ENCODE measurements at regions not wholly inside any gene's neighbourhood (a gene's known extent, or its start where the extent isn't known, plus 50 kb on each side); places are given as distances from the start of the nearest gene placed in this dataset.

DNA sequence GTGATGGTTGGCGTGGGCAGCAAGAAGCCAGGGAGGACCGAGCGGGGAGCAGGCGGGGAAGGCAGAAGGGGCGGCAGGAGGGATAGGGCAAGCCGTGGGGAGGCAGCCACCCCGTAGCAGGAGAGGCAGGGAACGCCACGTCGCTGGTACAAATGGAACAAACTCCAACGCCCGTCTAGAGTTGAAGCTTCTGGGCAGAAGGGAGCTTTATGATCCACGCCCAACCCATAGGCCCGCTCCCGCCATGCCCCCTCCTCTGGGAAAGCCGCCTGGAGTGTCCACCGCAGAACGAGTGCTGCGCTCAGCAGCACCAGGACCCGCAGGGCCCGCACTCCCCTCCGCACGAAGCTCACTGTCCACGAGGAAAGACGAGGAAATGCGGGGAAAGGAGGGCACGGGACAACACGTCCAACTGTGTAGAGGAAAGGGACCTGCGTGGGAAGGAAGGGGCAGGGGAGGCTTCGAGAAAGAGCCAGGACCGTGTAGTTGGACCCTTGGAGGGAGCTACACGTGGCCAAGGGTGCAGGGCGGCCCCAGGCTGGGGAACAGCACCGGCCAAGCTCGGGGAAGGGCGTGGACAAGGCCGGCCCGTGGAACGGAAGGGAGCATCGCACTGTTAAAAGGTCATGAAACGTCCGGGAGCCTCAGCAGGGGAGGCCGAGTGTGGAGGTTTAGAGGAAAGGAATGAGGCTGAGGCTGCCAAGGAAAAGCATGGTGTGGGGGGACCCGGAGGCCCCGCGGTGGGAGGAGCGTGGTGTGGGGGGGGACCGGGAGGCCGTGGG, 204.0 kb downstream of the DLL1 start:
- Histone ChIP-seq H3K36me3 (ENCODE audit: control insufficient read depth, low read depth, low read length) (no peaks in the 10 kb centered on the region), H3K27ac (ENCODE audit: low read length) (no peak overlapping the region), H3K27me3 (ENCODE audit: control insufficient read depth, insufficient read depth, low read length) (no peaks in the 10 kb centered on the region), H3K4me3 (ENCODE audit: low read length) (no peak overlapping the region), H3K4me1 (ENCODE audit: control insufficient read depth, low read depth, low read length) (no peaks in the 10 kb centered on the region), H3K9ac (ENCODE audit: low read length) (no peak overlapping the region), H3K9me3 (ENCODE audit: control insufficient read depth, low read depth, low read length) (no peaks in the 10 kb centered on the region)

GRCh38 chr6:170085475-170086401, 205.1 kb downstream of the DLL1 start:
- Histone ChIP-seq H3K9me3 (ENCODE audit: control insufficient read depth, low read depth, low read length) (no peaks in the 10 kb centered on the region), H3K36me3 (ENCODE audit: control insufficient read depth, low read depth, low read length) (no peaks in the 10 kb centered on the region), H3K4me3 (ENCODE audit: low read length) (no peak overlapping the region), H3K27me3 (ENCODE audit: control insufficient read depth, insufficient read depth, low read length) (no peaks in the 10 kb centered on the region), H3K27ac (ENCODE audit: low read length) (no peak overlapping the region), H3K9ac (ENCODE audit: low read length) (no peak overlapping the region), H3K4me1 (ENCODE audit: control insufficient read depth, low read depth, low read length) (no peaks in the 10 kb centered on the region)

- Histone ChIP-seq H3K27ac (ENCODE audit: low read length) (no peak overlapping the region), H3K9ac (ENCODE audit: low read length) (no peak overlapping the region), H3K4me1 (ENCODE audit: control insufficient read depth, low read depth, low read length) (no peaks in the 10 kb centered on the region), H3K9me3 (ENCODE audit: control insufficient read depth, low read depth, low read length) (peaks cover 2% of the 10 kb centered on the region), H3K27me3 (ENCODE audit: control insufficient read depth, insufficient read depth, low read length) (no peaks in the 10 kb centered on the region), H3K4me3 (ENCODE audit: low read length) (no peak overlapping the region), H3K36me3 (ENCODE audit: control insufficient read depth, low read depth, low read length) (no peaks in the 10 kb centered on the region)
Measured at GRCh38 chr6:170084166-170084730, 206.6 kb downstream of the DLL1 start.

- no peak overlapping the region for H3K4me3 ChIP-seq (ENCODE audit: low read length)
- H3K36me3 ChIP-seq (ENCODE audit: control insufficient read depth, low read depth, low read length), result no peaks in the 10 kb centered on the region
- H3K27ac ChIP-seq (ENCODE audit: low read length), result no peak overlapping the region
- no peak overlapping the region for H3K9ac ChIP-seq (ENCODE audit: low read length)
- peaks cover 6% of the 10 kb centered on the region for H3K9me3 ChIP-seq (ENCODE audit: control insufficient read depth, low read depth, low read length)
- H3K4me1 ChIP-seq (ENCODE audit: control insufficient read depth, low read depth, low read length), result no peaks in the 10 kb centered on the region
- H3K27me3 ChIP-seq (ENCODE audit: control insufficient read depth, insufficient read depth, low read length), result no peaks in the 10 kb centered on the region
Measured at GRCh38 chr6:170083236-170084051, 207.4 kb downstream of the DLL1 start.

DNA sequence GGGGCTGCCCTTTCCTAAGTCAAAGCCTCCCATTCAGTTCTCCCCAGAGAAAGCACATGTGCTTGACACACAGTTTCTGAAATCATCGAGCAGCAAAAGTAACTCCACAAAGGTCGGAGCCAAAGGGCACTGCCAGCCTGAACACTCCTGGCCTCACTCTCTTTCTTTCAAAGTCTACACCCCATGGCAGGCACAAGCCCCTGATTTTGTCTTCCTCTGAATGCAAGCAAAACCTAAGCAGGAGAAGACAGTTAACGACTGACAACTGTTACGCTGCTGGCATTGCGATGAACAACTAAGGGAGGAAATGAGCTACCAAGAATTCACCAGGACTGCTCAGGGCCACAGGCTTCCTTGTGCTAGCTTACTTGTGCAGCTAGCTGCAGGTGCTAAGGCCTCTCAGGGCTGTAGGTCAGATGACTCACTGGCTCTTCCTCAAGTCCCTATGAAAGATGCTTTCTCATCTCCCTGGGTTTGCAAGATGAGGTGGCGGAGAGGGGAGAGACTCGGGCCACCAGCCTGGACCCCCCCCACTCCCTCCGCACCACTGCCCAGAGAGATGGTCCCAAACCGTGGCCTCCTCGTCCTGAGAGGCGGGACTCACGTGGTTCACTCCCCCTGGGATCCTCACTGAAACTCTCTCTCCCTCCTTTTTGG, 208.2 kb downstream of the DLL1 start:
- H3K4me3 ChIP-seq (ENCODE audit: low read length), result no peak overlapping the region
- H3K9ac ChIP-seq (ENCODE audit: low read length), result no peak overlapping the region
- H3K27me3 ChIP-seq (ENCODE audit: control insufficient read depth, insufficient read depth, low read length), result no peaks in the 10 kb centered on the region
- H3K27ac ChIP-seq (ENCODE audit: low read length), result no peak overlapping the region
- no peaks in the 10 kb centered on the region for H3K4me1 ChIP-seq (ENCODE audit: control insufficient read depth, low read depth, low read length)
- H3K9me3 ChIP-seq (ENCODE audit: control insufficient read depth, low read depth, low read length), result peaks cover 6% of the 10 kb centered on the region
- H3K36me3 ChIP-seq (ENCODE audit: control insufficient read depth, low read depth, low read length), result no peaks in the 10 kb centered on the region

GRCh38 chr6:170082067-170082466, 208.8 kb downstream of the DLL1 start:
- Histone ChIP-seq H3K4me3 (ENCODE audit: low read length) (no peak overlapping the region), H3K27me3 (ENCODE audit: control insufficient read depth, insufficient read depth, low read length) (no peaks in the 10 kb centered on the region), H3K27ac (ENCODE audit: low read length) (no peak overlapping the region), H3K9ac (ENCODE audit: low read length) (no peak overlapping the region), H3K4me1 (ENCODE audit: control insufficient read depth, low read depth, low read length) (no peaks in the 10 kb centered on the region), H3K36me3 (ENCODE audit: control insufficient read depth, low read depth, low read length) (no peaks in the 10 kb centered on the region), H3K9me3 (ENCODE audit: control insufficient read depth, low read depth, low read length) (peaks cover 6% of the 10 kb centered on the region)

GRCh38 chr6:170081556-170081955, 209.3 kb downstream of the DLL1 start:
- Histone ChIP-seq H3K9ac (ENCODE audit: low read length) (no peak overlapping the region), H3K36me3 (ENCODE audit: control insufficient read depth, low read depth, low read length) (no peaks in the 10 kb centered on the region), H3K4me1 (ENCODE audit: control insufficient read depth, low read depth, low read length) (no peaks in the 10 kb centered on the region), H3K4me3 (ENCODE audit: low read length) (no peak overlapping the region), H3K9me3 (ENCODE audit: control insufficient read depth, low read depth, low read length) (peaks cover 6% of the 10 kb centered on the region), H3K27ac (ENCODE audit: low read length) (no peak overlapping the region), H3K27me3 (ENCODE audit: control insufficient read depth, insufficient read depth, low read length) (no peaks in the 10 kb centered on the region)

GRCh38 chr6:170080828-170081371, 210.0 kb downstream of the DLL1 start:
- Histone ChIP-seq H3K9me3 (ENCODE audit: control insufficient read depth, low read depth, low read length) (peaks cover 6% of the 10 kb centered on the region), H3K27ac (ENCODE audit: low read length) (no peak overlapping the region), H3K4me1 (ENCODE audit: control insufficient read depth, low read depth, low read length) (no peaks in the 10 kb centered on the region), H3K9ac (ENCODE audit: low read length) (no peak overlapping the region), H3K36me3 (ENCODE audit: control insufficient read depth, low read depth, low read length) (no peaks in the 10 kb centered on the region), H3K27me3 (ENCODE audit: control insufficient read depth, insufficient read depth, low read length) (no peaks in the 10 kb centered on the region), H3K4me3 (ENCODE audit: low read length) (no peak overlapping the region)

GRCh38 chr6:170080169-170080827, 210.6 kb downstream of the DLL1 start:
- no peaks in the 10 kb centered on the region for H3K27me3 ChIP-seq (ENCODE audit: control insufficient read depth, insufficient read depth, low read length)
- no peak overlapping the region for H3K4me3 ChIP-seq (ENCODE audit: low read length)
- H3K36me3 ChIP-seq (ENCODE audit: control insufficient read depth, low read depth, low read length), result no peaks in the 10 kb centered on the region
- H3K4me1 ChIP-seq (ENCODE audit: control insufficient read depth, low read depth, low read length), result no peaks in the 10 kb centered on the region
- no peak overlapping the region for H3K9ac ChIP-seq (ENCODE audit: low read length)
- H3K9me3 ChIP-seq (ENCODE audit: control insufficient read depth, low read depth, low read length), result peaks cover 6% of the 10 kb centered on the region
- no peak overlapping the region for H3K27ac ChIP-seq (ENCODE audit: low read length)

DNA sequence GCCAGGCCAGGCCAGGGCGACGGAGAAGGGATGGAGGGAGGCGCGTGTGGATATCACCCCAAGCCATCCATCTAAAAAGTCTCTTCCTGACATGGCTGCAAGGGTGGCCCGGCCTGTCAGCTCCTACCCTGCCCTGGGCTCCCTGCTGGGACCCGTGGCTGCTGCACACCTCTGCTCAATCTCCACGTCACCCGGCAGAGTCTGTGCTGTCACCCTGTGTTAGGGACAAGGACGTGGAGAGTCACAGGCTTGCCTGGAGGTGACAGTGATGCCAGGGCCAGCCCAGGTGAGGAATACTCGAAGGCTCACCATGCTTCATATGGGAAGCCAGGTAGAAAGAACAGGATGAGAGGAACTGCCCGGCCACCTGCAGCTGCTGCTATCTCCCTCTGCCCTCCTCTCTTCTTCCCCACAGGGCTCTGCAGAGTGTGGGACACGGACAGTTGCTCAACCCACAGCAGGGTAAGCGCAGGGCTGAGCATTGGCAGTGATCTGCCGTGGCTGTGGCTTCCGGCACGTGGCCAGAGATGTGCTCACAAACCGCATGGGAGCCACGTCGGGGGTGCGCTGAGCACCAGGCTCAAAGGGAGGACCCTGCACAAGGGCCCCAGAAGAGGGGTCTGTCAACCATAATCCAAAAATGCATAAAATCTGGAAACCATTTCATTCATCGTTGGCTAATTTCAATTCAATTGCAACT, 214.3 kb downstream of the DLL1 start:
- H3K4me1 ChIP-seq (ENCODE audit: control insufficient read depth, low read depth, low read length), result no peaks in the 10 kb centered on the region
- peaks cover 6% of the 10 kb centered on the region for H3K9me3 ChIP-seq (ENCODE audit: control insufficient read depth, low read depth, low read length)
- no peaks in the 10 kb centered on the region for H3K36me3 ChIP-seq (ENCODE audit: control insufficient read depth, low read depth, low read length)
- H3K4me3 ChIP-seq (ENCODE audit: low read length), result no peak overlapping the region
- H3K9ac ChIP-seq (ENCODE audit: low read length), result no peak overlapping the region
- no peaks in the 10 kb centered on the region for H3K27me3 ChIP-seq (ENCODE audit: control insufficient read depth, insufficient read depth, low read length)
- H3K27ac ChIP-seq (ENCODE audit: low read length), result no peak overlapping the region
